CD14-positive monocyte (primary cell): ENCODE measurements at regions not wholly inside any gene's neighbourhood (a gene's known extent, or its start where the extent isn't known, plus 50 kb on each side); places are given as distances from the start of the nearest gene placed in this dataset.

Experiments used
- DNase-seq, 3 donors: peaks; one replicate each; pipeline ENCODE4 v3.0.0-alpha.2; 2011 to 2022
- H2AFZ ChIP-seq: 2 replicates; pipeline ENCODE4 v1.6.0; 2012; ENCODE audit warnings: mild to moderate bottlenecking, low read depth, low read length, inconsistent platforms; ENCODE audit not compliant: insufficient read depth, poor library complexity, severe bottlenecking
- H3K27ac ChIP-seq, 2 donors: 1 replicate in 1 of 2; 2 replicates in 1 of 2; pipeline ENCODE4 v1.5.1; 2012 to 2013; ENCODE audit warnings: low read length in 2 of 2, control low read depth in 1 of 2, inconsistent platforms in 1 of 2, low read depth in 1 of 2, mild to moderate bottlenecking in 1 of 2
- H3K27me3 ChIP-seq, 2 donors: one replicate each; pipeline versions ENCODE4 v1.6.0 to v1.6.1; 2011 to 2013; ENCODE audit warnings: low read length in 2 of 2; ENCODE audit not compliant: control insufficient read depth in 2 of 2, insufficient read depth in 2 of 2
- H3K36me3 ChIP-seq, 2 donors: replicated peaks in 1 of 2; 1 replicate in 1 of 2; 2 replicates in 1 of 2; pipeline versions ENCODE4 v1.5.1 to v1.6.1; 2012 to 2013; ENCODE audit warnings: low read length in 2 of 2, control low read depth in 1 of 2, inconsistent platforms in 1 of 2, mild to moderate bottlenecking in 1 of 2; ENCODE audit not compliant: insufficient read depth in 2 of 2, control insufficient read depth in 1 of 2
- H3K4me1 ChIP-seq, 2 donors: 1 replicate in 1 of 2; 2 replicates in 1 of 2; pipeline versions ENCODE4 v1.5.1 to v1.6.1; 2012 to 2013; ENCODE audit warnings: low read length in 2 of 2, control low read depth in 1 of 2, inconsistent platforms in 1 of 2, mild to moderate bottlenecking in 1 of 2, moderate library complexity in 1 of 2; ENCODE audit not compliant: insufficient read depth in 2 of 2, control insufficient read depth in 1 of 2
- H3K4me2 ChIP-seq: replicated peaks from 2 replicates; pipeline ENCODE3; 2012; ENCODE audit warnings: low read length, moderate library complexity, mild to moderate bottlenecking; ENCODE audit not compliant: poor library complexity, severe bottlenecking; ENCODE audit errors: extremely low read depth
- H3K4me3 ChIP-seq, 3 experiments: fragments of 200-600 bp in 1 of 3; sonication (generic) in 1 of 3; replicated peaks in 1 of 3; 1 replicate in 2 of 3; 2 replicates in 1 of 3; pipeline ENCODE4 v1.5.1; 2011 to 2013; ENCODE audit warnings: low read length in 3 of 3, mild to moderate bottlenecking in 3 of 3, control low read depth in 2 of 3, low read depth in 2 of 3, inconsistent platforms in 1 of 3, moderate library complexity in 1 of 3
- H3K79me2 ChIP-seq: 2 replicates; pipeline ENCODE4 v1.6.0; 2012; ENCODE audit warnings: mild to moderate bottlenecking, control low read depth, inconsistent platforms, low read length, moderate library complexity; ENCODE audit not compliant: insufficient read depth
- H3K9ac ChIP-seq: 2 replicates; pipeline ENCODE4 v1.6.0; 2017; ENCODE audit warnings: low read length, mild to moderate bottlenecking; ENCODE audit not compliant: insufficient read depth, poor library complexity, severe bottlenecking
- H3K9me3 ChIP-seq, 2 donors: replicated peaks in 1 of 2; 1 replicate in 1 of 2; 2 replicates in 1 of 2; pipeline versions ENCODE4 v1.5.1 to v1.6.1; 2012 to 2013; ENCODE audit warnings: low read length in 2 of 2, control low read depth in 1 of 2; ENCODE audit not compliant: control insufficient read depth in 1 of 2, insufficient read depth in 1 of 2
- H4K20me1 ChIP-seq: 2 replicates; pipeline ENCODE4 v1.6.0; 2012; ENCODE audit warnings: mild to moderate bottlenecking, low read length, control low read depth, moderate library complexity; ENCODE audit not compliant: insufficient read depth
- H3K27ac Mint-ChIP-seq, 7 donors: one replicate each; pipeline ENCODE4 v1.8.0; 2020; ENCODE audit warnings: mild to moderate bottlenecking in 7 of 7, mixed read lengths in 7 of 7, moderate library complexity in 6 of 7, inconsistent platforms in 2 of 7
- H3K27me3 Mint-ChIP-seq, 3 donors: one replicate each; pipeline ENCODE4 v1.8.0; 2021 to 2022; ENCODE audit warnings: low read depth in 3 of 3, mild to moderate bottlenecking in 3 of 3, mixed read lengths in 3 of 3, moderate library complexity in 3 of 3, inconsistent platforms in 1 of 3
- H3K36me3 Mint-ChIP-seq, 2 donors: one replicate each; pipeline ENCODE4 v1.8.0; 2020; ENCODE audit warnings: mixed read lengths in 2 of 2, inconsistent platforms in 1 of 2, mild to moderate bottlenecking in 1 of 2
- H3K4me1 Mint-ChIP-seq: one replicate; pipeline ENCODE4 v1.8.0; 2020; ENCODE audit warnings: mild to moderate bottlenecking, mixed read lengths
- H3K4me3 Mint-ChIP-seq, 2 donors: one replicate each; pipeline ENCODE4 v1.8.0; 2020; ENCODE audit warnings: mild to moderate bottlenecking in 2 of 2, mixed read lengths in 2 of 2, moderate library complexity in 1 of 2
- H3K9me3 Mint-ChIP-seq, 7 donors: one replicate each; pipeline ENCODE4 v1.8.0; 2020 to 2022; ENCODE audit warnings: mixed read lengths in 7 of 7, mild to moderate bottlenecking in 6 of 7, moderate library complexity in 6 of 7, inconsistent platforms in 2 of 7
- WGBS: methylation state at CpG from one replicate; pipeline ENCODE4 v1.1.5; 2013; ENCODE audit warnings: missing lambda C conversion rate; ENCODE audit not compliant: insufficient coverage; 5-methylcytosine and 5-hydroxymethylcytosine counted together
- intact Hi-C, 2 donors: fragments of 100-400 bp; cut with micrococcal nuclease; formaldehyde crosslinking; loops; one replicate each; pipeline versions ENCODE4 v1.15.0 to v1.15.1; 2023
- TF ChIP-seq, protein P1 (sequence below): fragments of 200-600 bp; IDR thresholded peaks from one replicate; pipeline ENCODE4 v1.8.0; 2022; ENCODE audit warnings: antibody characterized with exemption, mild to moderate bottlenecking

DNA sequence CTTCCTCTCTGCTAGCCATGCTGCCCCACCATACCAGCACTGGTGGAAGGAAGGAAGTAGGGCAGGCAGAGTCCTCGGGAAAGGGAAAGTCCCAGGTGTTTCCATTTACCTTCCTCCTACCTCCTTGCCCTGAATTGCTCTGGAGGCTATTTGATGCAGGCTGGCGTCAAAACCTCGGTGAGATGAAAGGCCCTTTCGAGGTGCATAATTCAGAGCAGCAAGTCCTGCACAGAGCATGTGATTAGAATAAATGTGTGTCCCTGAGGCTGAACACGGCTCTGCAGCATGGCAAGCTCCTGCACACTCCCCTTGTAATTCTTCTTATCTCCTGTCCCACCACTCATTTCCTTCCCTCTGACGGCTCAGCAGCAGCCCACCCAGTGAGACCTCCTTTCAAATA, 98.7 kb upstream of the LRFN2 start:
- H3K4me3 ChIP-seq, result no peak overlapping the region
- H3K4me1 ChIP-seq, result no peaks in the 10 kb centered on the region
- DNase-seq, result no peak
- H3K36me3 Mint-ChIP-seq, result no peaks in the 10 kb centered on the region
- H2AFZ ChIP-seq, result no peak overlapping the region
- no peak overlapping the region for H3K9ac ChIP-seq
- peaks cover 2 to 3% of the 10 kb centered on the region in 2 donors for H3K27me3 ChIP-seq
- H3K27me3 Mint-ChIP-seq, result peaks cover 9 to 22% (median 20%) of the 10 kb centered on the region in 3 donors
- TF ChIP-seq, protein P1, sequence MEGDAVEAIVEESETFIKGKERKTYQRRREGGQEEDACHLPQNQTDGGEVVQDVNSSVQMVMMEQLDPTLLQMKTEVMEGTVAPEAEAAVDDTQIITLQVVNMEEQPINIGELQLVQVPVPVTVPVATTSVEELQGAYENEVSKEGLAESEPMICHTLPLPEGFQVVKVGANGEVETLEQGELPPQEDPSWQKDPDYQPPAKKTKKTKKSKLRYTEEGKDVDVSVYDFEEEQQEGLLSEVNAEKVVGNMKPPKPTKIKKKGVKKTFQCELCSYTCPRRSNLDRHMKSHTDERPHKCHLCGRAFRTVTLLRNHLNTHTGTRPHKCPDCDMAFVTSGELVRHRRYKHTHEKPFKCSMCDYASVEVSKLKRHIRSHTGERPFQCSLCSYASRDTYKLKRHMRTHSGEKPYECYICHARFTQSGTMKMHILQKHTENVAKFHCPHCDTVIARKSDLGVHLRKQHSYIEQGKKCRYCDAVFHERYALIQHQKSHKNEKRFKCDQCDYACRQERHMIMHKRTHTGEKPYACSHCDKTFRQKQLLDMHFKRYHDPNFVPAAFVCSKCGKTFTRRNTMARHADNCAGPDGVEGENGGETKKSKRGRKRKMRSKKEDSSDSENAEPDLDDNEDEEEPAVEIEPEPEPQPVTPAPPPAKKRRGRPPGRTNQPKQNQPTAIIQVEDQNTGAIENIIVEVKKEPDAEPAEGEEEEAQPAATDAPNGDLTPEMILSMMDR, result no peak
- intact Hi-C loops, result no loop called here
- no peak overlapping the region for H3K27ac ChIP-seq
- H3K4me1 Mint-ChIP-seq, result no peaks in the 10 kb centered on the region
- WGBS, result 0% methylated on average over 1 of the region's 6 CpGs
- H3K4me2 ChIP-seq, result no peak overlapping the region
- no peaks in the 10 kb centered on the region for H4K20me1 ChIP-seq
- no peak overlapping the region for H3K4me3 Mint-ChIP-seq
- H3K27ac Mint-ChIP-seq, result no peak overlapping the region
- no peaks in the 10 kb centered on the region for H3K79me2 ChIP-seq
- peaks cover 3 to 12% (median 8%) of the 10 kb centered on the region in 7 donors for H3K9me3 Mint-ChIP-seq
- peaks cover 3 to 5% of the 10 kb centered on the region in 2 donors for H3K9me3 ChIP-seq
- H3K36me3 ChIP-seq, result no peaks in the 10 kb centered on the region

DNA sequence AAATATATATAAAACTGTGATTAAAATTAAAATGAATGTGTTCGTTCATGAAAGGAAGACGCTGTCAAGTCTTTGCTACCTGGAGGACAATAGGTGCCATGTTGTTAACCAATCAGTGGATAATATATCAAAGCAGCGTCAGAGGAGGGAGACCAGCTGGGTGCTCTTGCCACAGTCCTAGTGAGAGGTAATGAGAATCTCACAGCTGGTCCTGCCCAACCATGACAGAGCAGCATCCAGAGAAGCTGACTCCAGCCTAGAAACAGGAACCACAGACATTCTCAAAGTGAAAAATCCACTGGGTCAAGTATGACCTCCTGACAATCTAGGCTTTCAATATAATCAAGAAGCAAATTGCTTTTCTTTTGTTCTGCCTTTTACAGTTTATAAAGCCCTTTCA, 94.5 kb upstream of the LRFN2 start:
- H3K9ac ChIP-seq, result no peak overlapping the region
- H3K4me1 ChIP-seq, result no peaks in the 10 kb centered on the region
- H3K9me3 ChIP-seq, result peaks cover 8 to 15% of the 10 kb centered on the region in 2 donors
- 75% methylated on average over 2 of the region's 3 CpGs for WGBS
- no peaks in the 10 kb centered on the region for H4K20me1 ChIP-seq
- no peak overlapping the region for H3K4me3 ChIP-seq
- H2AFZ ChIP-seq, result no peak overlapping the region
- H3K27me3 Mint-ChIP-seq, result peaks cover 14 to 18% (median 15%) of the 10 kb centered on the region in 3 donors
- H3K9me3 Mint-ChIP-seq, result peaks cover 4 to 24% (median 13%) of the 10 kb centered on the region in 7 donors
- no peak overlapping the region for H3K27ac Mint-ChIP-seq
- H3K36me3 ChIP-seq, result no peaks in the 10 kb centered on the region
- H3K79me2 ChIP-seq, result no peaks in the 10 kb centered on the region
- H3K4me2 ChIP-seq, result no peak overlapping the region
- intact Hi-C loops, result no loop called here
- no peak for DNase-seq
- no peaks in the 10 kb centered on the region for H3K36me3 Mint-ChIP-seq
- H3K27ac ChIP-seq, result no peak overlapping the region
- TF ChIP-seq, protein P1, result no peak
- no peaks in the 10 kb centered on the region for H3K4me1 Mint-ChIP-seq
- no peak overlapping the region for H3K4me3 Mint-ChIP-seq
- peaks cover 2 to 3% of the 10 kb centered on the region in 2 donors for H3K27me3 ChIP-seq
